H9 (cell line): ENCODE measurements at regions not wholly inside any gene's neighbourhood (a gene's known extent, or its start where the extent isn't known, plus 50 kb on each side); places are given as distances from the start of the nearest gene placed in this dataset.

Experiments used
- DNase-seq: peaks from one replicate; pipeline ENCODE4 v3.0.0-alpha.2; 2017
- H2AFZ ChIP-seq: one replicate; pipeline ENCODE4 v1.6.1; 2013; ENCODE audit warnings: mild to moderate bottlenecking, low read length, control low read depth, moderate library complexity
- H2AK5ac ChIP-seq: 2 replicates; pipeline ENCODE4 v1.6.1; 2013; ENCODE audit warnings: low read length, control low read depth, mixed read lengths; ENCODE audit not compliant: insufficient read length
- H2BK120ac ChIP-seq: one replicate; pipeline ENCODE4 v1.6.1; 2013; ENCODE audit warnings: low read depth, mild to moderate bottlenecking, low read length, control low read depth, inconsistent platforms; ENCODE audit not compliant: poor library complexity, severe bottlenecking
- H2BK12ac ChIP-seq: 2 replicates; pipeline ENCODE4 v1.6.1; 2013; ENCODE audit warnings: low read length, control low read depth, mixed read lengths, low read depth; ENCODE audit not compliant: insufficient read length
- H2BK15ac ChIP-seq: 2 replicates; pipeline ENCODE4 v1.6.1; 2013; ENCODE audit warnings: low read depth, low read length, control low read depth
- H2BK20ac ChIP-seq: one replicate; pipeline ENCODE4 v1.6.1; 2013; ENCODE audit warnings: low read depth, mild to moderate bottlenecking, low read length, control low read depth, inconsistent platforms; ENCODE audit not compliant: poor library complexity, severe bottlenecking
- H2BK5ac ChIP-seq: 2 replicates; pipeline ENCODE4 v1.6.1; 2013; ENCODE audit warnings: low read length, control low read depth, mixed read lengths; ENCODE audit not compliant: insufficient read length
- H3K14ac ChIP-seq: 2 replicates; pipeline ENCODE4 v1.6.1; 2013; ENCODE audit warnings: low read length, control low read depth; ENCODE audit not compliant: insufficient read depth
- H3K18ac ChIP-seq: 2 replicates; pipeline ENCODE4 v1.6.1; 2013; ENCODE audit warnings: low read depth, mild to moderate bottlenecking, mixed read lengths, low read length, control low read depth; ENCODE audit not compliant: insufficient read length
- H3K23ac ChIP-seq: 2 replicates; pipeline ENCODE4 v1.6.1; 2013; ENCODE audit warnings: low read length, control low read depth, mixed read lengths, low read depth; ENCODE audit not compliant: insufficient read length
- H3K23me2 ChIP-seq: 2 replicates; pipeline ENCODE4 v1.6.1; 2013; ENCODE audit warnings: low read depth, mild to moderate bottlenecking, mixed read lengths, low read length, control low read depth; ENCODE audit not compliant: insufficient read length, poor library complexity, severe bottlenecking
- H3K27ac ChIP-seq: 2 replicates; pipeline ENCODE4 v1.5.1; 2013; ENCODE audit warnings: low read length, control low read depth, mixed read lengths, low read depth; ENCODE audit not compliant: insufficient read length
- H3K27me3 ChIP-seq: 2 replicates; pipeline ENCODE4 v1.6.1; 2013; ENCODE audit warnings: low read length, control low read depth, inconsistent platforms; ENCODE audit not compliant: insufficient read depth
- H3K4ac ChIP-seq: 2 replicates; pipeline ENCODE4 v1.6.1; 2013; ENCODE audit warnings: low read depth, mild to moderate bottlenecking, control low read depth, inconsistent platforms, low read length, moderate library complexity
- H3K4me1 ChIP-seq: 2 replicates; pipeline ENCODE4 v1.6.1; 2013; ENCODE audit warnings: low read length, control low read depth, inconsistent platforms; ENCODE audit not compliant: insufficient read depth
- H3K4me2 ChIP-seq: 2 replicates; pipeline ENCODE4 v1.6.1; 2013; ENCODE audit warnings: low read length, control low read depth, mixed read lengths; ENCODE audit not compliant: insufficient read length, insufficient read depth
- H3K56ac ChIP-seq: 2 replicates; pipeline ENCODE4 v1.6.1; 2013; ENCODE audit warnings: low read depth, mild to moderate bottlenecking, mixed read lengths, low read length, control low read depth; ENCODE audit not compliant: insufficient read length
- H3K79me1 ChIP-seq: 2 replicates; pipeline ENCODE4 v1.6.1; 2013; ENCODE audit warnings: low read depth, mild to moderate bottlenecking, moderate library complexity, low read length, control low read depth, inconsistent platforms; ENCODE audit not compliant: insufficient read depth, poor library complexity, severe bottlenecking
- H3K79me2 ChIP-seq: 2 replicates; pipeline ENCODE4 v1.6.1; 2013; ENCODE audit warnings: low read length, control low read depth, inconsistent platforms; ENCODE audit not compliant: insufficient read depth
- H3K9ac ChIP-seq: 2 replicates; pipeline ENCODE4 v1.6.1; 2013; ENCODE audit warnings: low read length, control low read depth, mixed read lengths; ENCODE audit not compliant: insufficient read length; ENCODE audit errors: extremely low read depth
- H3K9me3 ChIP-seq: one replicate; pipeline ENCODE4 v1.6.1; 2013; ENCODE audit warnings: low read depth, low read length, inconsistent platforms; ENCODE audit not compliant: control insufficient read depth
- H3T11ph ChIP-seq: one replicate; pipeline ENCODE4 v1.6.1; 2013; ENCODE audit warnings: mild to moderate bottlenecking, low read length, control low read depth, inconsistent platforms
- H4K20me1 ChIP-seq: one replicate; pipeline ENCODE4 v1.6.1; 2013; ENCODE audit not compliant: control insufficient read depth, insufficient read length, insufficient read depth
- H4K5ac ChIP-seq: 2 replicates; pipeline ENCODE4 v1.6.1; 2013; ENCODE audit warnings: low read depth, mild to moderate bottlenecking, mixed read lengths, low read length, control low read depth; ENCODE audit not compliant: insufficient read length
- H4K8ac ChIP-seq: replicated peaks from 2 replicates; pipeline ENCODE4 v1.6.1; 2013; ENCODE audit warnings: low read length, control low read depth, mixed read lengths, low read depth; ENCODE audit not compliant: insufficient read length
- H4K91ac ChIP-seq: 2 replicates; pipeline ENCODE4 v1.6.1; 2013; ENCODE audit warnings: low read depth, mild to moderate bottlenecking, moderate library complexity, mixed read lengths, low read length, control low read depth; ENCODE audit not compliant: insufficient read length
- H3K27ac Mint-ChIP-seq, 3 experiments: 2 replicates in 2 of 3; 3 replicates in 1 of 3; pipeline ENCODE4 v1.8.0; 2020 to 2021; ENCODE audit warnings: mixed read lengths in 3 of 3, mild to moderate bottlenecking in 1 of 3, moderate library complexity in 1 of 3
- H3K27me3 Mint-ChIP-seq: 2 replicates; pipeline ENCODE4 v1.8.0; 2021; ENCODE audit warnings: low read depth, mild to moderate bottlenecking, moderate library complexity, mixed read lengths
- H3K36me3 Mint-ChIP-seq, 3 experiments: 2 replicates in 2 of 3; 3 replicates in 1 of 3; pipeline ENCODE4 v1.8.0; 2020 to 2021; ENCODE audit warnings: low read depth in 3 of 3, mixed read lengths in 3 of 3; ENCODE audit not compliant: insufficient read depth in 1 of 3
- H3K4me1 Mint-ChIP-seq, 2 experiments: 2 replicates each; pipeline ENCODE4 v1.8.0; 2020; ENCODE audit warnings: mixed read lengths in 2 of 2
- H3K4me3 Mint-ChIP-seq, 2 experiments: 2 replicates in 1 of 2; 3 replicates in 1 of 2; pipeline ENCODE4 v1.8.0; 2020 to 2021; ENCODE audit warnings: mild to moderate bottlenecking in 2 of 2, mixed read lengths in 2 of 2, moderate library complexity in 1 of 2
- H3K9me3 Mint-ChIP-seq, 2 experiments: 2 replicates in 1 of 2; 3 replicates in 1 of 2; pipeline ENCODE4 v1.8.0; 2020; ENCODE audit warnings: mild to moderate bottlenecking in 2 of 2, mixed read lengths in 2 of 2, moderate library complexity in 1 of 2
- CTCF ChIP-seq: fragments of 200-600 bp; sonication (generic); conservative IDR thresholded peaks from 3 replicates; pipeline ENCODE4 v1.8.0; 2021; ENCODE audit warnings: antibody characterized with exemption, mild to moderate bottlenecking
- WGBS: extraction: QIAGEN DNeasy Blood & Tissue Kit; methylation state at CpG from one replicate; pipeline ENCODE4 v1.1.7; 2013; ENCODE audit warnings: missing lambda C conversion rate, low lambda C conversion rate, mixed read lengths; ENCODE audit not compliant: insufficient read length; ENCODE audit errors: extremely low coverage; 5-methylcytosine and 5-hydroxymethylcytosine counted together

- no peak overlapping the region for H3K4me3 Mint-ChIP-seq
- H3T11ph ChIP-seq, result no peak overlapping the region
- no peak overlapping the region for H2BK20ac ChIP-seq
- H2AFZ ChIP-seq, result no peak overlapping the region
- no peak overlapping the region for H3K4ac ChIP-seq
- H3K9ac ChIP-seq, result no peak overlapping the region
- H3K79me2 ChIP-seq, result no peaks in the 10 kb centered on the region
- H3K27ac Mint-ChIP-seq, result no peak overlapping the region
- no peak overlapping the region for H4K8ac ChIP-seq
- H3K27me3 Mint-ChIP-seq, result peaks cover 4% of the 10 kb centered on the region
- H3K23me2 ChIP-seq, result no peaks in the 10 kb centered on the region
- H2AK5ac ChIP-seq, result no peak overlapping the region
- no peak for DNase-seq
- no peaks in the 10 kb centered on the region for H3K79me1 ChIP-seq
- H3K18ac ChIP-seq, result no peak overlapping the region
- no peaks in the 10 kb centered on the region for H3K36me3 Mint-ChIP-seq
- H4K20me1 ChIP-seq, result no peaks in the 10 kb centered on the region
- H3K4me1 ChIP-seq, result no peaks in the 10 kb centered on the region
- no peak overlapping the region for H3K27ac ChIP-seq
- no CpG with 5 or more reads among the region's 2 CpGs for WGBS
- no peak overlapping the region for H3K56ac ChIP-seq
- no peaks in the 10 kb centered on the region for H3K27me3 ChIP-seq
- no peak for TF ChIP-seq CTCF
- H3K4me1 Mint-ChIP-seq, result peaks cover 0 to 11% of the 10 kb centered on the region in 2 experiments; a peak in 3 of 4 replicates
- no peak overlapping the region for H3K14ac ChIP-seq
- no peak overlapping the region for H4K5ac ChIP-seq
- H3K4me2 ChIP-seq, result no peak overlapping the region
- no peaks in the 10 kb centered on the region for H3K9me3 ChIP-seq
- H3K9me3 Mint-ChIP-seq, result no peaks in the 10 kb centered on the region
- no peak overlapping the region for H3K23ac ChIP-seq
- no peak overlapping the region for H2BK15ac ChIP-seq
- H2BK120ac ChIP-seq, result no peak overlapping the region
- H2BK12ac ChIP-seq, result no peak overlapping the region
- no peak overlapping the region for H2BK5ac ChIP-seq
- H4K91ac ChIP-seq, result no peak overlapping the region
These were observed 143.8 kb upstream of the CLEC14A start for GRCh38 chr14:38399652-38400051.
